ENCODE measurements at regions not wholly inside any gene's neighbourhood (a gene's known extent, or its start where the extent isn't known, plus 50 kb on each side); places are given as distances from the start of the nearest gene placed in this dataset.

GRCh38 chr2:133680343-133681049, 112.2 kb upstream of the NCKAP5 start:
- TF ChIP-seq CTCF (conservative IDR thresholded peaks at IDR 0.05; ENCODE audit: low read length) (no peak), EZH2phosphoT487 (IDR thresholded peaks at IDR 0.05; ENCODE audit: borderline replicate concordance) (no peak)

Measured in Loucy (cell line).